ENCODE measurements at regions not wholly inside any gene's neighbourhood (a gene's known extent, or its start where the extent isn't known, plus 50 kb on each side); places are given as distances from the start of the nearest gene placed in this dataset.
"Not testable (repeated sequence)": the region's sequence is repeated elsewhere in the genome, so short reads cannot be mapped to it uniquely, and the experiment has no call there.

GRCh38 chr20:55646851-55647250 lies 358.5 kb downstream of the CBLN4 start:
- no peak for TF ChIP-seq FOXK2 (IDR thresholded peaks at IDR 0.05)
- no peak for TF ChIP-seq SUZ12 (IDR thresholded peaks at IDR 0.05)
- TF ChIP-seq HDGF (IDR thresholded peaks at IDR 0.05; ENCODE audit: borderline replicate concordance), result no peak
- no peak for TF ChIP-seq CTBP1 (IDR thresholded peaks at IDR 0.05; ENCODE audit: borderline replicate concordance)
- no peak for TF ChIP-seq SP1 (IDR thresholded peaks at IDR 0.05)
- TF ChIP-seq L3MBTL2 (conservative IDR thresholded peaks at IDR 0.05), result no peak
- TF ChIP-seq ELF4 (IDR thresholded peaks at IDR 0.05), result no peak
- POLR2A ChIA-PET, result no interaction called here
- CTCF ChIA-PET, result no interaction called here

GRCh38 chr20:55641497-55641896 lies 363.8 kb downstream of the CBLN4 start:
- DNase-seq (ENCODE audit: extremely low spot score), result no peak
- POLR2A ChIA-PET, result no interaction called here
- TF ChIP-seq BHLHE40 (IDR thresholded peaks at IDR 0.05; ENCODE audit: borderline replicate concordance) (no peak), NFRKB (IDR thresholded peaks at IDR 0.05) (no peak), FOXK2 (IDR thresholded peaks at IDR 0.05) (no peak), SUZ12 (IDR thresholded peaks at IDR 0.05) (no peak), TARDBP (IDR thresholded peaks at IDR 0.05) (no peak), FOXM1 (IDR thresholded peaks at IDR 0.05; ENCODE audit: borderline replicate concordance) (no peak), HDGF (IDR thresholded peaks at IDR 0.05; ENCODE audit: borderline replicate concordance) (no peak), LEF1 (IDR thresholded peaks at IDR 0.05; ENCODE audit: borderline replicate concordance) (no peak), FOXA1 (IDR thresholded peaks at IDR 0.05) (no peak), SP1 (IDR thresholded peaks at IDR 0.05) (no peak), ZNF384 (IDR thresholded peaks at IDR 0.05) (no peak), L3MBTL2 (conservative IDR thresholded peaks at IDR 0.05) (no peak), ELF4 (IDR thresholded peaks at IDR 0.05) (no peak), ARNT (IDR thresholded peaks at IDR 0.05) (no peak), PKNOX1 (IDR thresholded peaks at IDR 0.05) (no peak)
- CTCF ChIA-PET, result no interaction called here

More at GRCh38 chr20:55646851-55647250, 358.5 kb downstream of the CBLN4 start:
- DNase-seq (ENCODE audit: extremely low spot score), result no peak

GRCh38 chr20:55635870-55636269 lies 369.4 kb downstream of the CBLN4 start:
- no peak for DNase-seq (ENCODE audit: extremely low spot score)
- POLR2A ChIA-PET, result no interaction called here
- CTCF ChIA-PET, result no interaction called here
- TF ChIP-seq ZNF384 (IDR thresholded peaks at IDR 0.05) (no peak), FOXA1 (IDR thresholded peaks at IDR 0.05) (no peak), PKNOX1 (IDR thresholded peaks at IDR 0.05) (no peak), NFRKB (IDR thresholded peaks at IDR 0.05) (no peak), ARNT (IDR thresholded peaks at IDR 0.05) (no peak), SUZ12 (IDR thresholded peaks at IDR 0.05) (no peak), ELF4 (IDR thresholded peaks at IDR 0.05) (no peak), L3MBTL2 (conservative IDR thresholded peaks at IDR 0.05) (no peak), BHLHE40 (IDR thresholded peaks at IDR 0.05; ENCODE audit: borderline replicate concordance) (no peak)

GRCh38 chr20:55632592-55632991 lies 372.7 kb downstream of the CBLN4 start:
- TF ChIP-seq ZNF384 (IDR thresholded peaks at IDR 0.05) (no peak), L3MBTL2 (conservative IDR thresholded peaks at IDR 0.05) (no peak), BHLHE40 (IDR thresholded peaks at IDR 0.05; ENCODE audit: borderline replicate concordance) (no peak), TARDBP (IDR thresholded peaks at IDR 0.05) (no peak), PKNOX1 (IDR thresholded peaks at IDR 0.05) (no peak), SUZ12 (IDR thresholded peaks at IDR 0.05) (no peak), FOXA1 (IDR thresholded peaks at IDR 0.05) (no peak), NFRKB (IDR thresholded peaks at IDR 0.05) (no peak), FOXM1 (IDR thresholded peaks at IDR 0.05; ENCODE audit: borderline replicate concordance) (no peak), ARNT (IDR thresholded peaks at IDR 0.05) (no peak), SP1 (IDR thresholded peaks at IDR 0.05) (no peak), FOXK2 (IDR thresholded peaks at IDR 0.05) (no peak), CTBP1 (IDR thresholded peaks at IDR 0.05; ENCODE audit: borderline replicate concordance) (no peak), ELF4 (IDR thresholded peaks at IDR 0.05) (no peak), HDGF (IDR thresholded peaks at IDR 0.05; ENCODE audit: borderline replicate concordance) (no peak), LEF1 (IDR thresholded peaks at IDR 0.05; ENCODE audit: borderline replicate concordance) (no peak)
- ChIA-PET CTCF (no interaction called here), POLR2A (no interaction called here)
- DNase-seq (ENCODE audit: extremely low spot score), result no peak

- POLR2A ChIA-PET; CTCF ChIA-PET; DNase-seq (ENCODE audit: extremely low spot score): not testable (repeated sequence)
Observed at GRCh38 chr20:55629143-55629542, 376.2 kb downstream of the CBLN4 start.

GRCh38 chr20:55626716-55627115 lies 378.6 kb downstream of the CBLN4 start:
- no peak for DNase-seq (ENCODE audit: extremely low spot score)
- ChIA-PET CTCF (interaction anchor here (0.6 kb wide), 1 partner anchor 12 kb away, joined by 3 read pairs; no protein-coding TSS in a partner anchor), POLR2A (no interaction called here)
- no peak for TF ChIP-seq BHLHE40 (IDR thresholded peaks at IDR 0.05; ENCODE audit: borderline replicate concordance)
- TF ChIP-seq ELF4 (IDR thresholded peaks at IDR 0.05), result no peak
- no peak for TF ChIP-seq NFRKB (IDR thresholded peaks at IDR 0.05)
- TF ChIP-seq FOXM1 (IDR thresholded peaks at IDR 0.05; ENCODE audit: borderline replicate concordance), result no peak
- TF ChIP-seq ZNF384 (IDR thresholded peaks at IDR 0.05), result no peak
- TF ChIP-seq ARNT (IDR thresholded peaks at IDR 0.05), result no peak
- TF ChIP-seq CTBP1 (IDR thresholded peaks at IDR 0.05; ENCODE audit: borderline replicate concordance), result no peak
- TF ChIP-seq HDGF (IDR thresholded peaks at IDR 0.05; ENCODE audit: borderline replicate concordance), result no peak

- no peak for DNase-seq (ENCODE audit: extremely low spot score)
- ChIA-PET CTCF (no interaction called here), POLR2A (no interaction called here)
- TF ChIP-seq FOXA1 (IDR thresholded peaks at IDR 0.05) (no peak), ARNT (IDR thresholded peaks at IDR 0.05) (no peak), ELF4 (IDR thresholded peaks at IDR 0.05) (no peak), BHLHE40 (IDR thresholded peaks at IDR 0.05; ENCODE audit: borderline replicate concordance) (no peak), FOXK2 (IDR thresholded peaks at IDR 0.05) (no peak), CTBP1 (IDR thresholded peaks at IDR 0.05; ENCODE audit: borderline replicate concordance) (no peak), TARDBP (IDR thresholded peaks at IDR 0.05) (no peak), FOXM1 (IDR thresholded peaks at IDR 0.05; ENCODE audit: borderline replicate concordance) (no peak), PKNOX1 (IDR thresholded peaks at IDR 0.05) (no peak), SUZ12 (IDR thresholded peaks at IDR 0.05) (no peak), L3MBTL2 (conservative IDR thresholded peaks at IDR 0.05) (no peak), ZNF384 (IDR thresholded peaks at IDR 0.05) (no peak), HDGF (IDR thresholded peaks at IDR 0.05; ENCODE audit: borderline replicate concordance) (no peak), SP1 (IDR thresholded peaks at IDR 0.05) (no peak)
Observed at GRCh38 chr20:55616367-55616766, 389.0 kb downstream of the CBLN4 start.
